ENCODE measurements at regions not wholly inside any gene's neighbourhood (a gene's known extent, or its start where the extent isn't known, plus 50 kb on each side); places are given as distances from the start of the nearest gene placed in this dataset.

- peak; percentile 40 for ATAC-seq
- intact Hi-C loops (cut with micrococcal nuclease): no loop called here
- no peak for DNase-seq
These were observed 381.7 kb upstream of the JARID2 start for GRCh38 chr6:14863902-14864850.

GRCh38 chr6:14865531-14866100, 380.3 kb upstream of the JARID2 start:
- no peak for DNase-seq
- intact Hi-C loops (cut with micrococcal nuclease): no loop called here
- ATAC-seq: peak; percentile 23

- ATAC-seq: no peak
- intact Hi-C loops (cut with micrococcal nuclease): no loop called here
- no peak for DNase-seq
These were observed 378.1 kb upstream of the JARID2 start for GRCh38 chr6:14867802-14868201.

GRCh38 chr6:14871221-14871620, 374.6 kb upstream of the JARID2 start:
- ATAC-seq: peak; percentile 97
- DNase-seq: peak; percentile 66
- intact Hi-C loops (cut with micrococcal nuclease): no loop called here

GRCh38 chr6:14873101-14873500, 372.8 kb upstream of the JARID2 start:
- intact Hi-C loops (cut with micrococcal nuclease): no loop called here
- DNase-seq (no peak), ATAC-seq (no peak)

- ATAC-seq: no peak
- intact Hi-C loops (cut with micrococcal nuclease): no loop called here
These were observed 372.0 kb upstream of the JARID2 start for GRCh38 chr6:14873781-14874441.

GRCh38 chr6:14874975-14875480, 370.8 kb upstream of the JARID2 start:
- ATAC-seq (no peak), DNase-seq (no peak)
- intact Hi-C loops (cut with micrococcal nuclease): no loop called here

More at GRCh38 chr6:14873781-14874441, 372.0 kb upstream of the JARID2 start:
- DNase-seq: no peak

GRCh38 chr6:14875481-14876063, 370.3 kb upstream of the JARID2 start:
- intact Hi-C loops (cut with micrococcal nuclease): no loop called here
- ATAC-seq (no peak), DNase-seq (no peak)

GRCh38 chr6:14876778-14877613, 368.9 kb upstream of the JARID2 start:
- intact Hi-C loops (cut with micrococcal nuclease): no loop called here
- DNase-seq: no peak
- ATAC-seq: peak; percentile 86

- intact Hi-C loops (cut with micrococcal nuclease): no loop called here
- DNase-seq (no peak), ATAC-seq (peak; percentile 5)
These were observed 368.1 kb upstream of the JARID2 start for GRCh38 chr6:14877758-14878157.

GRCh38 chr6:14880052-14880451, 365.8 kb upstream of the JARID2 start:
- no peak for ATAC-seq
- intact Hi-C loops (cut with micrococcal nuclease): no loop called here

GRCh38 chr6:14880677-14881076, 365.2 kb upstream of the JARID2 start:
- ATAC-seq: no peak
- intact Hi-C loops (cut with micrococcal nuclease): no loop called here
- DNase-seq: no peak

More at GRCh38 chr6:14880052-14880451, 365.8 kb upstream of the JARID2 start:
- peak; percentile 44 for DNase-seq

GRCh38 chr6:14881398-14881797, 364.5 kb upstream of the JARID2 start:
- ATAC-seq (peak; percentile 36), DNase-seq (no peak)
- intact Hi-C loops (cut with micrococcal nuclease): no loop called here

GRCh38 chr6:14882394-14883026, 363.4 kb upstream of the JARID2 start:
- ATAC-seq: peak; percentile 69
- intact Hi-C loops (cut with micrococcal nuclease): no loop called here
- no peak for DNase-seq

GRCh38 chr6:14883921-14884320, 361.9 kb upstream of the JARID2 start:
- ATAC-seq: no peak
- DNase-seq: no peak
- intact Hi-C loops (cut with micrococcal nuclease): no loop called here

GRCh38 chr6:14885498-14885897, 360.4 kb upstream of the JARID2 start:
- ATAC-seq: no peak
- no peak for DNase-seq
- intact Hi-C loops (cut with micrococcal nuclease): no loop called here

- intact Hi-C loops (cut with micrococcal nuclease): no loop called here
- no peak for ATAC-seq
- DNase-seq: no peak
These were observed 358.7 kb upstream of the JARID2 start for GRCh38 chr6:14887181-14887580.

- no peak for DNase-seq
- intact Hi-C loops (cut with micrococcal nuclease): no loop called here
- no peak for ATAC-seq
These were observed 357.8 kb upstream of the JARID2 start for GRCh38 chr6:14887986-14888574.
